Activated CD8-positive, alpha-beta memory T cell treated with anti-CD3 and anti-CD28 coated beads, Interleukin-2, amount 10 ng/mL, durations not matched to agents 7 days and 5 days (primary cell): ENCODE measurements at regions not wholly inside any gene's neighbourhood (a gene's known extent, or its start where the extent isn't known, plus 50 kb on each side); places are given as distances from the start of the nearest gene placed in this dataset.
A peak's percentile ranks its signal among the peaks of the same experiment; 100 is the strongest.

Source experiments
- ATAC-seq: fragments of 150-1000 bp; cut with Tn5 transposase; one replicate; pipeline ENCODE4 v1.10.0; 2021; ENCODE audit warnings: moderate library complexity
- CTCF ChIA-PET: fragments of 350-600 bp; sonication (Branson Sonifier 250); formaldehyde crosslinking; loops from one replicate; lab custom pipeline; 2021; ENCODE audit warnings: antibody characterized with exemption; lab: Charles Lee
- DNase-seq: peaks from one replicate; pipeline ENCODE4 v3.0.0-alpha.2; 2020
- H3K27ac Mint-ChIP-seq: one replicate; pipeline ENCODE4 v1.8.0; 2021; ENCODE audit warnings: mild to moderate bottlenecking, mixed read lengths
- H3K27me3 Mint-ChIP-seq: one replicate; pipeline ENCODE4 v1.8.0; 2021; ENCODE audit warnings: mixed read lengths
- H3K36me3 Mint-ChIP-seq: one replicate; pipeline ENCODE4 v1.8.0; 2021; ENCODE audit warnings: mild to moderate bottlenecking, mixed read lengths
- H3K4me1 Mint-ChIP-seq: one replicate; pipeline ENCODE4 v1.8.0; 2021; ENCODE audit warnings: mixed read lengths
- H3K4me3 Mint-ChIP-seq: one replicate; pipeline ENCODE4 v1.8.0; 2021; ENCODE audit warnings: mild to moderate bottlenecking, moderate library complexity, mixed read lengths
- H3K9me3 Mint-ChIP-seq: one replicate; pipeline ENCODE4 v1.8.0; 2022; ENCODE audit warnings: low read depth, mixed read lengths

GRCh38 chr1:60298290-60298689 is 224.7 kb upstream of the C1orf87 start:
- CTCF ChIA-PET: no interaction called here
- DNase-seq (no peak), ATAC-seq (no peak)
- Mint-ChIP-seq H3K27ac (no peak overlapping the region), H3K9me3 (no peaks in the 10 kb centered on the region), H3K27me3 (no peaks in the 10 kb centered on the region), H3K4me3 (no peak overlapping the region), H3K4me1 (no peaks in the 10 kb centered on the region), H3K36me3 (no peaks in the 10 kb centered on the region)

- CTCF ChIA-PET: no interaction called here
- no peak for DNase-seq
- H3K9me3 Mint-ChIP-seq: no peaks in the 10 kb centered on the region
- H3K27me3 Mint-ChIP-seq: no peaks in the 10 kb centered on the region
- no peak overlapping the region for H3K27ac Mint-ChIP-seq
- no peaks in the 10 kb centered on the region for H3K36me3 Mint-ChIP-seq
- no peak overlapping the region for H3K4me3 Mint-ChIP-seq
- ATAC-seq: no peak
- H3K4me1 Mint-ChIP-seq: no peaks in the 10 kb centered on the region
Observed at GRCh38 chr1:60296794-60297193, 223.2 kb upstream of the C1orf87 start.

- no peaks in the 10 kb centered on the region for H3K27me3 Mint-ChIP-seq
- ATAC-seq (no peak), DNase-seq (no peak)
- no peaks in the 10 kb centered on the region for H3K36me3 Mint-ChIP-seq
- H3K4me3 Mint-ChIP-seq: no peak overlapping the region
- no peaks in the 10 kb centered on the region for H3K4me1 Mint-ChIP-seq
- no peak overlapping the region for H3K27ac Mint-ChIP-seq
- CTCF ChIA-PET: no interaction called here
- no peaks in the 10 kb centered on the region for H3K9me3 Mint-ChIP-seq
Observed at GRCh38 chr1:60292140-60292539, 218.6 kb upstream of the C1orf87 start.

GRCh38 chr1:60290393-60290792 is 216.8 kb upstream of the C1orf87 start:
- DNase-seq (no peak), ATAC-seq (no peak)
- H3K27me3 Mint-ChIP-seq: no peaks in the 10 kb centered on the region
- H3K4me3 Mint-ChIP-seq: no peak overlapping the region
- H3K4me1 Mint-ChIP-seq: no peaks in the 10 kb centered on the region
- CTCF ChIA-PET: no interaction called here
- H3K27ac Mint-ChIP-seq: no peak overlapping the region
- no peaks in the 10 kb centered on the region for H3K36me3 Mint-ChIP-seq
- no peaks in the 10 kb centered on the region for H3K9me3 Mint-ChIP-seq

- Mint-ChIP-seq H3K36me3 (no peaks in the 10 kb centered on the region), H3K27me3 (no peaks in the 10 kb centered on the region), H3K9me3 (no peaks in the 10 kb centered on the region), H3K4me3 (no peak overlapping the region), H3K4me1 (no peaks in the 10 kb centered on the region), H3K27ac (no peak overlapping the region)
- no peak for ATAC-seq
- no peak for DNase-seq
- CTCF ChIA-PET: no interaction called here
Observed at GRCh38 chr1:60287536-60287935, 214.0 kb upstream of the C1orf87 start.

GRCh38 chr1:60283690-60284089 is 210.1 kb upstream of the C1orf87 start:
- Mint-ChIP-seq H3K36me3 (no peaks in the 10 kb centered on the region), H3K4me3 (no peak overlapping the region), H3K4me1 (peaks cover 10% of the 10 kb centered on the region), H3K9me3 (no peaks in the 10 kb centered on the region), H3K27me3 (no peaks in the 10 kb centered on the region), H3K27ac (no peak overlapping the region)
- ATAC-seq (no peak), DNase-seq (no peak)
- CTCF ChIA-PET: no interaction called here

- H3K27ac Mint-ChIP-seq: no peak overlapping the region
- peak; percentile 46 for DNase-seq
- CTCF ChIA-PET: interaction anchor here (0.9 to 1.2 kb wide), 4 partner anchors 10 to 761 kb away, joined by 3 to 7 read pairs (median 3); no protein-coding TSS in a partner anchor
Observed at GRCh38 chr1:60281360-60281932, 207.9 kb upstream of the C1orf87 start.

GRCh38 chr1:60280819-60281218 is 207.2 kb upstream of the C1orf87 start:
- H3K4me1 Mint-ChIP-seq: peaks cover 10% of the 10 kb centered on the region
- no peak for DNase-seq
- H3K27ac Mint-ChIP-seq: no peak overlapping the region
- CTCF ChIA-PET: interaction anchor here (0.9 to 1.2 kb wide), 4 partner anchors 9 to 762 kb away, joined by 3 to 7 read pairs (median 3); no protein-coding TSS in a partner anchor
- no peak for ATAC-seq
- H3K4me3 Mint-ChIP-seq: no peak overlapping the region
- no peaks in the 10 kb centered on the region for H3K9me3 Mint-ChIP-seq
- H3K27me3 Mint-ChIP-seq: no peaks in the 10 kb centered on the region
- H3K36me3 Mint-ChIP-seq: no peaks in the 10 kb centered on the region

More at GRCh38 chr1:60281360-60281932, 207.9 kb upstream of the C1orf87 start:
- peak; percentile 51 for ATAC-seq
- Mint-ChIP-seq H3K27me3 (no peaks in the 10 kb centered on the region), H3K4me1 (peaks cover 10% of the 10 kb centered on the region), H3K4me3 (no peak overlapping the region), H3K36me3 (no peaks in the 10 kb centered on the region), H3K9me3 (no peaks in the 10 kb centered on the region)

GRCh38 chr1:60280256-60280655 is 206.7 kb upstream of the C1orf87 start:
- Mint-ChIP-seq H3K27ac (no peak overlapping the region), H3K36me3 (no peaks in the 10 kb centered on the region), H3K27me3 (no peaks in the 10 kb centered on the region), H3K4me1 (peaks cover 10% of the 10 kb centered on the region), H3K4me3 (no peak overlapping the region), H3K9me3 (no peaks in the 10 kb centered on the region)
- CTCF ChIA-PET: interaction anchor here (1.2 kb wide), 1 partner anchor 9 kb away, joined by 3 read pairs; no protein-coding TSS in a partner anchor
- DNase-seq (no peak), ATAC-seq (no peak)

- CTCF ChIA-PET: no interaction called here
- no peak overlapping the region for H3K27ac Mint-ChIP-seq
- H3K4me3 Mint-ChIP-seq: no peak overlapping the region
- no peaks in the 10 kb centered on the region for H3K36me3 Mint-ChIP-seq
- H3K4me1 Mint-ChIP-seq: peaks cover 10% of the 10 kb centered on the region
- ATAC-seq (no peak), DNase-seq (no peak)
- no peaks in the 10 kb centered on the region for H3K9me3 Mint-ChIP-seq
- H3K27me3 Mint-ChIP-seq: no peaks in the 10 kb centered on the region
Observed at GRCh38 chr1:60279798-60280197, 206.2 kb upstream of the C1orf87 start.

GRCh38 chr1:60277269-60277668 is 203.7 kb upstream of the C1orf87 start:
- ATAC-seq: no peak
- Mint-ChIP-seq H3K36me3 (no peaks in the 10 kb centered on the region), H3K9me3 (no peaks in the 10 kb centered on the region), H3K27me3 (no peaks in the 10 kb centered on the region), H3K4me3 (no peak overlapping the region), H3K27ac (no peak overlapping the region), H3K4me1 (peaks cover 10% of the 10 kb centered on the region)
- CTCF ChIA-PET: no interaction called here
- DNase-seq: no peak

- Mint-ChIP-seq H3K9me3 (peaks cover 5% of the 10 kb centered on the region), H3K27me3 (no peaks in the 10 kb centered on the region), H3K36me3 (no peaks in the 10 kb centered on the region), H3K27ac (no peak overlapping the region), H3K4me1 (no peaks in the 10 kb centered on the region), H3K4me3 (no peak overlapping the region)
- ATAC-seq: no peak
- CTCF ChIA-PET: no interaction called here
- DNase-seq: no peak
Observed at GRCh38 chr1:60274422-60275290, 201.1 kb upstream of the C1orf87 start.

GRCh38 chr1:60273185-60273584 is 199.6 kb upstream of the C1orf87 start:
- Mint-ChIP-seq H3K4me1 (no peaks in the 10 kb centered on the region), H3K36me3 (no peaks in the 10 kb centered on the region), H3K9me3 (peaks cover 5% of the 10 kb centered on the region), H3K4me3 (no peak overlapping the region), H3K27ac (no peak overlapping the region), H3K27me3 (no peaks in the 10 kb centered on the region)
- no peak for ATAC-seq
- CTCF ChIA-PET: no interaction called here
- DNase-seq: no peak

- Mint-ChIP-seq H3K4me1 (no peaks in the 10 kb centered on the region), H3K4me3 (no peak overlapping the region), H3K36me3 (no peaks in the 10 kb centered on the region), H3K9me3 (peaks cover 5% of the 10 kb centered on the region), H3K27ac (no peak overlapping the region), H3K27me3 (no peaks in the 10 kb centered on the region)
- CTCF ChIA-PET: interaction anchor here (1.2 kb wide), 1 partner anchor 10 kb away, joined by 3 read pairs; no protein-coding TSS in a partner anchor
- DNase-seq (no peak), ATAC-seq (no peak)
Observed at GRCh38 chr1:60271041-60271440, 197.5 kb upstream of the C1orf87 start.
